ENCODE measurements at regions not wholly inside any gene's neighbourhood (a gene's known extent, or its start where the extent isn't known, plus 50 kb on each side); places are given as distances from the start of the nearest gene placed in this dataset.
A peak's percentile ranks its signal among the peaks of the same experiment; 100 is the strongest.

DNA sequence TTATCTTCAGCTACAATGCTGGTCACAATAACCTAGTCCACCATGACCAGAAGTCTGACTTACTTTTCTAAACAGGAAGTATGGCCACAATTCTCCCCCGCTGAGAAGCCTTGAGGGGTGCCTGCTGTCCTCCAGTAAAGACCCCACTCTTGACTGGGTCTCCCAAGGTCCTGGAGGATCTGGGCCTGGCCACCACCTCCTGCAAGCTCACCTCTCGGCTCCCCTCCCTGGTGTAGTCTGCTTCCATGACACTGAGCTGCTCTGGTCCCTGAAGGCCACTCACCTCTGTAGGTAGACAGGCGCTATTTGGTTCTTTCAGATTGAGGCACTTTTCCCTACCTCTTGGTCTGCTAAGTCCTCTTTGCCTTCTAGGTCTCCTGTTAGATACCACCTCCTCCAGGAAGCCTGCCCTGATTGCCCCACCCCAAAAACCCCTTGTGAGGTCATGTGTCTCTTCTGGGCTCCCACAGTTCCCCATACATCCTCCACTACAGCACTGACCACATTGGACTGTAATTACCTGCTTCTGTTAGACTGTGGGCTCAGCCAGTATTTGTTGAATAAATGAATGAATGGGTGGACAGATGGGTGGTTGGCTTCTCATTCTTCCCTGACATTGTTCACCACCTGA lies 62.6 kb upstream of the IER5L start:
- no peak for DNase-seq (ENCODE audit: low read depth, low spot score)

DNA sequence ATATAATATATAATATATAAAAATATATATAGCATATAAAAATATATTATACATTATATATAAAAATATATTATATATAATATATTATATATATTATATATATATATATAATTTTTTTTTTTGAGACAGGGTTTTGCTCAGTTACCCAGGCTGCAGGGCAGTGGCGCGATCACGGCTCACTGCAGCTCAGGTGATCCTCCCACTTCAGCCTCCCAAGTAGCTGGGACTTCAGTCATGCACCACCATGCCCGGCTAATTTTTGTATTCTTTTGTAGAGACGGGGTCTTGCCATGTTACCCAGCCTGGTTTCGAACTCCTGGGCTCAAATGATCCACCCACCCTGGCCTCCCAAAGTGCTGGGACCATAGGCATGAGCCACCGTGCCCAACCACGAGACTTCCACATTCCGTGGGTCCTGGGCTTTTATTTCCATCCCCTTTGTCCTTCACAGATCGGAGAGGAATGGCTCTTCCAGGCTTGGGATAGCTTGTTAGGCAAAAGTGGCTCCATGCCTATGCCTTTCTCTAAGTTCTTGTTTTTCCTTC lies 62.0 kb upstream of the IER5L start:
- DNase-seq (ENCODE audit: low read depth, low spot score), result no peak

DNA sequence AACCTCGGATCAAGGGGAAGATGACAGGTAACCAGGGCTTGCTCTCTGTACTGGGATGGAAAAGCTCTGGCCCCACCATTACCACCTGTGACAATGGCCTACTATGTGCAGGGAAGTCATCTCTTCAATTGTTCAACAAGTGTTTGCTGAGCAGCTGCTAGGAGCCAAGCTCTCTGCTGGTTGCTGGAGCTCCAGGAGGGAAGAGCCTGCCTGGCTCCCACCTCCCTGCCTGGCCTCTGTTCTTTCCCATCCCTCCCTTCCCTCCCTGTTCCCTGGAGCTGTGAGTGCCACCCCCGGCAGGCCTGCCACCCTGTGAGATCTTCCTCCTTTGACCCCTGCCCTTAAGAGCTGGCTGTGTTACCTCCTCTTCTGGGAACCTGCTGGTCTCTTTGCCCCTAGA lies 59.7 kb upstream of the IER5L start:
- no peak for DNase-seq (ENCODE audit: low read depth, low spot score)

DNA sequence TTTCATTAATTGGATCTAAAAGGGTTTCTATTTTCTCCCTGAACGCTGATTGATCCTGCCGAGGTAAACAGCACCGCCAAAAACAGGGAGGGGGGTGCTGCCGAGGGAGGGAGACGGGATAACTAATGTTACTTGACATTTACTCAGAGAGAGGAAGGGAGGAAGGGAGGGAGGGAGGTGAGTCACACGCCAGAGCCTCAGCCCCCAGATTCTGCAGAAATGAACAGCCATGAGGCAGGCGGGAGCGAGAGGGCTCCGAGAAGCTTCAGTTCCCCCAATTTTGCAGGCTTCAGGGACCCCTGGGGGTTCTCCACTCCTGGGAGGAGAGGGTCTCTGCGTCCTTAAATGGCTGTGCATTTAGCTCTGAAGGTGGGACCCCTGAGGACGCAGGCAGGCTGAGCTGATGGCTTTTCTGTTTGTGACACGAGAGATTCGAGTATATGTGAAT lies 59.1 kb upstream of the IER5L start:
- DNase-seq (ENCODE audit: low read depth, low spot score), result peak; percentile 71

DNA sequence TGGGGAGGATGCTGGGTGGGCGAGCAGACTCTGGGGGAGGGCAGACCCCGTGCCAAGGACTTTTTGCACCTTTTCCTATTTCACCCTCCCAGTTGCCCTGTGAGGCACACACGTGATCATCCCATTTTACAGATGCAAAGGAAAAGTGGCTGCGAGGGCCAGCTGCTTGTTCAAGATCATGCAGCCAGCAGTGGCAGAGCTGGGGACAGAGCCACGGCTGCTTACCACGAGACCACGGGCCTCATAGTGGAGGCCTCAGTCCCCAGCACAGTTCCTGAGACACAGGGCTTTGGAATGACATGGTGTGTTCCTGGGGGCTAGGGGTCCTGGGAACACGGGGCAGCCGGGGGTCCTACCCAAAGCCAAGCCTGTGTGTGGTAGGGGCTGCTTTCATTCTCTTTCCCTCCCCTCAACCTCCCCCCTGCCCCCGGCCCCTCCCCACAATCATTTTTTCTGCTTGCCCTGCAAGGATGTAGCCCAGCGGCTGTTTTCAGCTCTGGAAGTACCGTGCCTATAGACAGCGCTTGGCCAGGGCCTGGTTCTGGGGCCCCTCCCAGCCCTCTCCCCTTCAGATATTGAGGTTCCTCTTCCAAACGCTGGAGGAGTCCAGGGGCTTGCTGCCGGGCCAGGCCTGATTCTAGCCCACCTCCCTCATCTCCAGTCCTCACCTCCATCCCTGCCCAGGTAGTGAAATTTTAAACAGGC lies 58.5 kb upstream of the IER5L start:
- no peak for DNase-seq (ENCODE audit: low read depth, low spot score)

DNA sequence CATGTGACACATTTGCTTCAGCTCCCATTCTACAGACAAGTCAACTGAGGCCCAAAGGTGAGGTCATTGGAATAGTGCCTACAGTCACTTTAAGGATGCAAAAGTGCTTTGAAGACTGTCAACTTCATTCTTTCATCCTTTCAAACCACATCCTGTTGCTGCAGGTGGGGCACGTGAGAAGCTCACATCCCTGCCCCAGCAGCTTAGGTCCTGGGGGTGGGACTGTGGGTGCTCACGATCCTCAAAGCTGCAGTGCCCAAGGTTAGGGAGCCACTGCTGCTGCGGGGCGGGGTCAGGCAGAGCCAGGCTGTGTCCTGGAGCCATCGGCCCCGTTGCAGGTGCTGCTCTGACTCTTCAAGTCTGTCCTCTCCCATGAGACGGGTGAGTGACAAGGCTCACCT lies 57.9 kb upstream of the IER5L start:
- DNase-seq (ENCODE audit: low read depth, low spot score), result no peak

DNA sequence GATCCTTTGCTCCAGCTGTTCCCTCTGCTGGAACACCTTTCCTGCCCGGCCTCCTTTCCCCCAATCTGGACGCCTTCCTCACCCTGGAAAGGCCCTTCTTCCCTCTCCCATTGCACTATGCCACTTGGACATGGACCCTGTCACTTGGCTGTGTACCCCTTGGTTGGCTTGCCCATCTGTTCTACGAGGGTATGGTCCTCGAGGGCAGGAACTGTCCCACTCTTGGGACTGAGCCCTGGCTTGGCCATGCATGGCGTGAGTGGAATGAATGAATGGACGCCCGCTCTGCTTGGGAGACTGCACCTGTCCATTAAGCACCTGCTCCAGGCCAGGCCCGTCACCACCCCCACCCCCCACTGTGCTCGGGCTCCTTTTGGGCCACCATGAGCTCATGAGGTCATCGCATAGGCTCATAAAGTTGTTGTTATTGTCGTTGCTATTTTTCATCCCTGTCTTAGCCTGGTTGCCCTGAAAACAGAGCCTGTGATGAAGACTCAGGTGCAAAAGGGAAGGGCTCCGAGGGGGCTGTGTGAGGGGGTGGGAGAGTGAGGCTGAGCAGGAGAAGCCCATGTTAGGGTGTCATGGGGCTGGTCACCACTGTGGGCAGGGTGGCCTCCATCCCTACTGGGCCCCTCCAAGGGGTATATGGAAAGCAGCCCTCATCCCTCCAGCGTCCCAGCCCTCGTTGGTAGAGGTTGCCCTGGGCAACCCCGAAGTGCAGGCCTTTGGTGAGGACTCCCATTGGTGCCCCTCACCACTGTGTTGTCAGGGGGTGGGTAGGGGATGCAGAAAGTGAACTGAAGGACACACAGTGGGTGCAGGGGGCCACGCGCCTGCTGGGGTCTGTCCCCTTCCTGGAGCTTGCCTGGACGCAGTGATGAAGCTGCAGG lies 57.2 kb upstream of the IER5L start:
- DNase-seq (ENCODE audit: low read depth, low spot score), result no peak

DNA sequence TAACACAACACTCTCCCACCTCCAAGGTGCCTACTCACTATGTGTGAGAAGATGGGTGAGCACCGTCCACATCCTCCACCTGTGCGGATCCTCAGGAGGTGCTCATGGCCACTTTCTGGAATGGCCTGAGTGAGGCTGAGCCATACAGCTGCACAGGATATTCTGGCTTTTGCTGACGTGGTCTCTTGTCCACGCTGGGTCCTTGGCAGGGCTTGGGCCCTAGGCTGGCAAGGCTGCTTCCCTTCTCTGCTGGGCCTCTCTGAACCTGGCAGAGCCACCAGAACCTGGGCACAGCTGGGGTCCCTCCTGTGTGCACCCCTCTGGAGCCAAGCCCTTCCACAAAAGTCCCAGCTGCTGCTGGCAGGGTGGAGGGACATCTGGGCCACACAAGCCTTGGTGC lies 56.4 kb upstream of the IER5L start:
- DNase-seq (ENCODE audit: low read depth, low spot score), result no peak

DNA sequence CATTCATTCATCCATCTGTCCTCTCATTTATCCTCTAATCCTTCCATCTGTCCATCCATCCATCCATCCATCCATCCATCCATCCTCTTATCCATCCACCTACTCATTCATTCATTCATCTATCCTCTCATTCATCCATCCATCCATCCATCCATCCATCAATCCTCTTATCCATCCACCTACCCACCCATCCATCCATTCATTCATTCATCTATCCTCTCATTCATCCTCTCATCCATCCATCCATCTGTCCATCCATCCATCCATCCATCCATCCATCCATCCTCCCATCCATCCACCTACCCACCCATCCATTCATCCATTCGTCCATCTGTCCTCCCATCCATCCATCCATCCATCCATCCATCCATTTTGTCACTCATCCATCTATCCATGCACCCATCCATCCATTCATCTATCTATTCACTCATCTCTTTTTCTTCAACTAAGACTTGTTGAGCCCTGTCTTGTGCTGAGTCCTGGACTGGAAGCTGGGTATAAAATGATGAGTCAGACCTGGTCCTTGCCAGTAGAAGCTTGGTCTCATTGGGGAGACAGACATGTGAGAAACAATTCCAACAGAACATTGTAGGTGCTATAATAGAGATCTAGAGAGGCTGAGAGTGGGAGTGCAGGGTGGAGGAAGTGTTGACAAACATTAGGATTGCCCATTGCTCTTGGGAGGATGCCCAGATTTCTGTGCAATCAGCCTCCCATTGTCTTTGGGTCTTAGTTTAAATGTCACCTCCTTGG lies 55.0 kb upstream of the IER5L start:
- DNase-seq (ENCODE audit: low read depth, low spot score), result no peak

DNA sequence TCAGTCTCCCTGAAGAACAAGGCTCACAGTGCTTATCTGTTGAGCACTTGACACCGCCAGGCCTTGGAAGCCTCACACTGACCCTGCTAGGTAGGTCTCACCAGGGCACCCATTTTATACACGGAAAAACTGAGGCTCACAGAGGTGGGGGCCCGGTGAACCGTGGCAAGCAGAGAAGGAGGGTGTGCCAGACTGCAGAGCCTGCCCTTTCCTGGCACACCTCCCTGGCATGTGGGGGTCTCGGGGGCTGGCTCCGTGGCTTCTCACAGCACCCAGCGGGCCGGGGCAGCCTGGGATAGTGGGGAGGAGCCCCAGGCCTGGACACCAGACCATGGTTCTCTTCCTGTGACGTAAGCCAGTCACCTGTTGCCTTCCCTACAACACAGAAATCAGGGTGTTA lies 53.7 kb upstream of the IER5L start:
- no peak for DNase-seq (ENCODE audit: low read depth, low spot score)

DNA sequence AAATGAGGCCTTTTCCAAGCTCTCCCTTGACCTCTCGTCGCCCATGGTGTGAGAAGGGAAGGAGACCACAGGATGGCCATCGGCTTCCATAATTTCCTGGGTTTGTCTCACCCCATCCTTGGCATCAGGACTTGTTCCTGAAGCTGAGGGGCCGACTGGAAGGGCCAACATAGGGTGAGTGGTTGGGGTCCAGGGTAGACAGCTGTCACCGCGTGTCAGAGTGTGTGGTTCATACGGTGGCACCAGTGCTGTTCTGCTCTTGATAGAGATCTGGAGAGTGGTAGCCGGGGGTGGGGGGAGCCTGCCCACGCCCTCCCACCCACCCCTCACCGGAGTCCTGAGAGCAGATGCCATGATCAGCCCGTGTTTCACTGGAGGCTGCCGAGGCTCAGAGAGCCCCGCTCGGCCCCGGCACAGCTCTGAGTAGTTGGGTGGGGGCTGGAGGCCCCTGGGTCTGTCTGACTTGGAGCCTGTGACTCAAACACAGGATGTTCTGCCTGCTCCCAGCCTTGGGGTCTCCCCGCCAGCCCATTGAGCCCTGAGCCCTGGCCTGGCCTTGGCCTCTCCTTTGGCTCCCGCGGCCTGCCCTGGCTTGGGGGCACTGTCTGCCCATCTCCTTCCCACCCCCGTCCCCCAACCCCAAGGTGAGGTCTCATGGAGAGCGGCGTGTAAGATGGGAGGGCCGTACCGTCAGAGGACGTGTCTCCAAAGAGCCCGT lies 53.1 kb upstream of the IER5L start:
- no peak for DNase-seq (ENCODE audit: low read depth, low spot score)

DNA sequence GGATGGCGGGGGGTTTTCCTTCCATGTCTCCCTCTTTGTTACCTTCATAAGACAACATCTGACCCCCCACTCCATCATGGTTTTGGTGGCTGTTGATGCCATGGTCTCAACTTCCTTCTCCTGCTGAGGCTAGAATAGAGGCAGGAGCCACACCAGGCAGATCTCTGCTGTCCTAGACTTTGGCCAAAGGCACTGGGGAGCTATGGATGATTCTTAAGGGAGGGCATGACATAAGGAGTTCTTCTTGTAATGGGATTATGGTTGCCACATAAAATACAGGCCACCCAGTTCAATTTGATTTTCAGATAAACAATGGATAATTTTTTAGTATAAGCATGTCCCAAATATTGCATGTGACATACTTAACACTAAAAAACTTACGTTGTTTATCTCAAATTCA lies 52.2 kb upstream of the IER5L start:
- DNase-seq (ENCODE audit: low read depth, low spot score), result no peak

Data from astrocyte of the hippocampus (primary cell).